ENCODE measurements at regions not wholly inside any gene's neighbourhood (a gene's known extent, or its start where the extent isn't known, plus 50 kb on each side); places are given as distances from the start of the nearest gene placed in this dataset.

DNA sequence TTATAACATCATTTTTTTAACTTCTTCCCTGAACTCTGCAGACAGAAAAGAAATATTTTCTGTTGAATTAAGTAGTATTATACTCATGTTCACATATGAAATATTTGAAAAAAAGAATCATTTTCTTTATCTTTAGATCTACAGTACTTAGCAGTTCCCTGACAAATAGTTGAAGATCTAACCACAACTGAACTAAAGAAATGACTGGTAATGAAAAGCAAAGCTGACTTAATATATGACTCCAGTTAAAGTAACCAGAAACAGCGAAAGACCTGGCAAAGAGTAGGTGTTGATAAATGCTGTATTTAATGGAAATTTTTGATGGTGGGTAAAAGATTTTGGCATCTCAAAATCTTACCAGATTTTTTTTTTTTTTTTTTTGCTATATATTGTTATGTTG, 207.1 kb upstream of the SLC16A7 start:
- no peak overlapping the region for H3K4me3 ChIP-seq (replicated peaks; ENCODE audit: low read depth, low read length)
- TF ChIP-seq, protein P1, sequence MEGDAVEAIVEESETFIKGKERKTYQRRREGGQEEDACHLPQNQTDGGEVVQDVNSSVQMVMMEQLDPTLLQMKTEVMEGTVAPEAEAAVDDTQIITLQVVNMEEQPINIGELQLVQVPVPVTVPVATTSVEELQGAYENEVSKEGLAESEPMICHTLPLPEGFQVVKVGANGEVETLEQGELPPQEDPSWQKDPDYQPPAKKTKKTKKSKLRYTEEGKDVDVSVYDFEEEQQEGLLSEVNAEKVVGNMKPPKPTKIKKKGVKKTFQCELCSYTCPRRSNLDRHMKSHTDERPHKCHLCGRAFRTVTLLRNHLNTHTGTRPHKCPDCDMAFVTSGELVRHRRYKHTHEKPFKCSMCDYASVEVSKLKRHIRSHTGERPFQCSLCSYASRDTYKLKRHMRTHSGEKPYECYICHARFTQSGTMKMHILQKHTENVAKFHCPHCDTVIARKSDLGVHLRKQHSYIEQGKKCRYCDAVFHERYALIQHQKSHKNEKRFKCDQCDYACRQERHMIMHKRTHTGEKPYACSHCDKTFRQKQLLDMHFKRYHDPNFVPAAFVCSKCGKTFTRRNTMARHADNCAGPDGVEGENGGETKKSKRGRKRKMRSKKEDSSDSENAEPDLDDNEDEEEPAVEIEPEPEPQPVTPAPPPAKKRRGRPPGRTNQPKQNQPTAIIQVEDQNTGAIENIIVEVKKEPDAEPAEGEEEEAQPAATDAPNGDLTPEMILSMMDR (IDR thresholded peaks at IDR 0.05; ENCODE audit: low read depth, low read length, missing control alignments): no peak

DNA sequence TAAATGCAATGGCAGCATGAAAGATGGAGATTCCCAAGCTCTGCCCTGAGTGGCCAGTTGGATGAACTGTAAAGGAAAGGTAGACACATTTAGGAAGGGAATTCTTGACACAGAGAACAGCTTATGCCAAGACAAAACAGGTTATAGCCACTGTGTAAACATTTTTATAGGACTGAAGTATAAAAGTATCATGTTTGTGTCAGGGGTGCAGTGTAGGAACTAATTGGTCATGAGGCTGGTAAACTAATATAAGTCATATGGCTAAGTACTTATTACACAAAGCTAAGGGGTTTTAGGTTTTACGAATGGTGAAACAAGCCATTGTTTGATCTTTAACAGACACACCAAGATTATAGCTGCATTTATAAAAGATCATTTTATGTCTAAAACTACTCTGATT, 207.7 kb upstream of the SLC16A7 start:
- TF ChIP-seq, protein P1 (IDR thresholded peaks at IDR 0.05; ENCODE audit: low read depth, low read length, missing control alignments): no peak
- DNase-seq (ENCODE audit: extremely low read depth, low read depth): no peak
- no peak overlapping the region for H3K4me3 ChIP-seq (replicated peaks; ENCODE audit: low read depth, low read length)

More for the DNA sequence above, 207.1 kb upstream of the SLC16A7 start:
- no peak for DNase-seq (ENCODE audit: extremely low read depth, low read depth)

DNA sequence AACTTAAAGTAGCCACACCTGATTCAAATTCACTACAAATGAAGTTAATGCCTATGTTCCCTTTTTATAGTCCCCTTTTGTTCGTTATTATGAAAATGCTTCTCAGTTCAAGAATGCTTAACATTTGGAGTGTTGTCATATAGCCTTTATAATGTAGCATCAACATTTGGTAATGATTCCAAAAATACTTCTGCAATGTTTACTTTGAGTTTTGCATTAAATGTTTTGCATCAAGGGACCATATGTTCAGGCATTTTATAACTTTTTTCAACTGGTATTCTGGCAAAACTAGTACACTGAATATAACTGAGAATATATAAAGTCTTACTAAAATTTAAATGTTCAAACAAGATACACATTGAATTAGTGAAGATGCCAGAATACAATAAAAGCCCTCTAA, 209.6 kb upstream of the SLC16A7 start:
- TF ChIP-seq, protein P1 (IDR thresholded peaks at IDR 0.05; ENCODE audit: low read depth, low read length, missing control alignments): no peak
- H3K4me3 ChIP-seq (replicated peaks; ENCODE audit: low read depth, low read length): no peak overlapping the region
- no peak for DNase-seq (ENCODE audit: extremely low read depth, low read depth)

DNA sequence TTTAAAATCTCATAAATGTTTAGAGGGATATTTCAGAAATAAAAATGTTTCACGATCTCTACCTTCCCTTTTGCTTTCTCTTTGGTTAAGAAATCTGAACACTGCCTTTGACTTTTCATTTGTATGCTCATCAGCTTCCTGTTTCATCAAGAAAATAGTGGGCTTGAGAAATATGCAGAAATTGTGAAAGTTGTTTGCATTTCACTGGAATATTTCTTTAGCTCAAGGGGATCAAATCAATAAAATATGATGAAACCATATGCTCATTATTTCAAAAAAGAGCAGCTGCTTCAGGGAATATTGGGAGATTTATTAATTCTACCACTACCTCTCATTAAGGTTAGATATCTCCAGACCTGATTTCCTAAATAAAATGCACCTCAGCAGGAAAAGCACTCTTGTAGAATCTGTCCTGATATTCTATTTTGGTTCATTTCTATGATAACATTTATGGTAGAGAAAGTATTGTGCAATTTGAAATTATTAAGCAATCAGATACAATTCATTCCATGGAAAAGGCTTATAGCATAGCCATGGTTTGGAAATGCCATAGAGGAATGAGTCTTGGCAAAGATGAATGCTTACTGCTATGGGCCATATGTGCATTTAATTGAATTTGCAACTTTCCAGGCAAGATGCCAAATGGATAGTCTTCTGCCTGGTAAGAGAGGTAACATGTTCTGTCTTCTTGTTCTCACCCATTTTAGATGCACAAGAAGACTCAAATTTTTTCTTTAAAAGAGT, 212.6 kb upstream of the SLC16A7 start:
- no peak overlapping the region for H3K4me3 ChIP-seq (replicated peaks; ENCODE audit: low read depth, low read length)
- TF ChIP-seq, protein P1 (IDR thresholded peaks at IDR 0.05; ENCODE audit: low read depth, low read length, missing control alignments): no peak
- peak; percentile 52 for DNase-seq (ENCODE audit: extremely low read depth, low read depth)

DNA sequence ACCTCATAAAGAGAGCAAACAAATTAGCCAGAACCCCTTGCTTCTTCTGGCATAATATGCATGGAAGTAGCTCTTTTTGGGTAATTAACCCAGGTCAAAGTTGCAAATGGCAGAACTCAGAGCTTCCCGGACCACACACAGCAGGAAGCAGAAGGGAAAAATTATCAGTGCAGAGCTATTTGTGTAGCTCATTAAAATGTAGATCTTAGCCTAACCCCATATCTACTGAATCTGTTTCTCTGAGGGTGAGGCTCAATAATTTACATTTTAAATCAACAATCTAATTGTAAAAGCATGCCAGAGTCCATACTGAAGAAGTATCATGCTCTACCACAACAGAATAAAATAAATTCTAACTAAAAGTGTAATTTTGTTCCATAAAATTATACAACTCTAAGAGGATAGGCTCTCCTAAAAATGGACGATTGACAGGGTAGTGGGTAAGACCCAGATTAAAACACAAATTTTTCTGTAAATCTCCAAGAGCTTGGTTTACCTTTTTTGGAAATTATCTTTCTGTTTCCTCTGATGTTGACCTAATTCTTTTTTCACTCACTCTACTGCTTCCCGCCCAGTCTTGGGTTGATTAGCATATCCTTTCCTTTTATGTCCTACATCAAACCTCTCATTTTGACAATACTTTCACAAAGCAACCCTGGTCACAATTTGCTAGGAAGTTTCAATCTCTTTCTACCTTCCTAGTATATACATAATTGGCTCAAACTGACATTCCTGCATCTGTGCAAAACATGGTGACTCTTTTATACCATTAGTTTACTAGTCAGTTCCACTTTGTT, 213.3 kb upstream of the SLC16A7 start:
- no peak for DNase-seq (ENCODE audit: extremely low read depth, low read depth)
- TF ChIP-seq, protein P1 (IDR thresholded peaks at IDR 0.05; ENCODE audit: low read depth, low read length, missing control alignments): no peak
- no peak overlapping the region for H3K4me3 ChIP-seq (replicated peaks; ENCODE audit: low read depth, low read length)

DNA sequence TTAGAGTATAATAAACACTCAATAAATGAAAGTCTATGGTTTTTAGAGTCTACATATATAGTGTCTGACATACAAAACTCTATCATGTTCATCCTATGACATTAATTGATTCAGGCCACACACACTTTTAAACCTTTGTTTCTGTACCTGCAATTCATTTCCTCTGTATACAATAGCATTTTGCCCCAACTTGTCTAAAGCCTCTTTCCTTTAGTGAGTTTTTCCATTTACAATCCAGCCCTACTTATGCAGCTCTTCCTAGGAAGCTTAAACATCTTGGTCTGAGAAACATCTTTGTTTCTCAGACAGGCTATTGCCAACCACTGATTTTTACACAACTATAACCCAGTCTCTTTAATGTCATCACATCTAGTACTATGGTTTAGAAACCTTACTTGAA, 214.7 kb upstream of the SLC16A7 start:
- DNase-seq (ENCODE audit: extremely low read depth, low read depth): no peak
- H3K4me3 ChIP-seq (replicated peaks; ENCODE audit: low read depth, low read length): no peak overlapping the region
- TF ChIP-seq, protein P1 (IDR thresholded peaks at IDR 0.05; ENCODE audit: low read depth, low read length, missing control alignments): no peak
